Epithelial cell of esophagus (primary cell): ENCODE measurements at regions not wholly inside any gene's neighbourhood (a gene's known extent, or its start where the extent isn't known, plus 50 kb on each side); places are given as distances from the start of the nearest gene placed in this dataset.

Experiments
- DNase-seq: peaks from one replicate; pipeline ENCODE4 v3.0.0; 2010; ENCODE audit warnings: low read depth
- H3K4me3 ChIP-seq: 2 replicates; pipeline ENCODE4 v1.5.1; 2011; ENCODE audit warnings: mild to moderate bottlenecking, low read length, control low read depth
- TF ChIP-seq, protein P1 (sequence below): IDR thresholded peaks from 2 replicates; pipeline ENCODE4 v1.5.1; 2011; ENCODE audit warnings: low read depth, mild to moderate bottlenecking, low read length, control low read depth, inconsistent platforms; ENCODE audit not compliant: insufficient read depth; ENCODE audit errors: missing control alignments

GRCh38 chr2:175559613-175560012, 378.1 kb upstream of the ATP5MC3 start:
- H3K4me3 ChIP-seq = no peak overlapping the region
- DNase-seq = no peak
- TF ChIP-seq, protein P1, sequence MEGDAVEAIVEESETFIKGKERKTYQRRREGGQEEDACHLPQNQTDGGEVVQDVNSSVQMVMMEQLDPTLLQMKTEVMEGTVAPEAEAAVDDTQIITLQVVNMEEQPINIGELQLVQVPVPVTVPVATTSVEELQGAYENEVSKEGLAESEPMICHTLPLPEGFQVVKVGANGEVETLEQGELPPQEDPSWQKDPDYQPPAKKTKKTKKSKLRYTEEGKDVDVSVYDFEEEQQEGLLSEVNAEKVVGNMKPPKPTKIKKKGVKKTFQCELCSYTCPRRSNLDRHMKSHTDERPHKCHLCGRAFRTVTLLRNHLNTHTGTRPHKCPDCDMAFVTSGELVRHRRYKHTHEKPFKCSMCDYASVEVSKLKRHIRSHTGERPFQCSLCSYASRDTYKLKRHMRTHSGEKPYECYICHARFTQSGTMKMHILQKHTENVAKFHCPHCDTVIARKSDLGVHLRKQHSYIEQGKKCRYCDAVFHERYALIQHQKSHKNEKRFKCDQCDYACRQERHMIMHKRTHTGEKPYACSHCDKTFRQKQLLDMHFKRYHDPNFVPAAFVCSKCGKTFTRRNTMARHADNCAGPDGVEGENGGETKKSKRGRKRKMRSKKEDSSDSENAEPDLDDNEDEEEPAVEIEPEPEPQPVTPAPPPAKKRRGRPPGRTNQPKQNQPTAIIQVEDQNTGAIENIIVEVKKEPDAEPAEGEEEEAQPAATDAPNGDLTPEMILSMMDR = no peak

GRCh38 chr2:175557810-175558377, 376.4 kb upstream of the ATP5MC3 start:
- TF ChIP-seq, protein P1 = no peak
- DNase-seq = no peak
- no peak overlapping the region for H3K4me3 ChIP-seq

- no peak overlapping the region for H3K4me3 ChIP-seq
- TF ChIP-seq, protein P1 = no peak
- DNase-seq = no peak
Observed at GRCh38 chr2:175553910-175554309, 372.4 kb upstream of the ATP5MC3 start.

- DNase-seq = no peak
- H3K4me3 ChIP-seq = no peak overlapping the region
Observed at GRCh38 chr2:175552902-175553301, 371.4 kb upstream of the ATP5MC3 start.

GRCh38 chr2:175540421-175540820, 358.9 kb upstream of the ATP5MC3 start:
- H3K4me3 ChIP-seq = no peak overlapping the region
- DNase-seq = no peak
- TF ChIP-seq, protein P1 = no peak

More at GRCh38 chr2:175552902-175553301, 371.4 kb upstream of the ATP5MC3 start:
- TF ChIP-seq, protein P1 = no peak

GRCh38 chr2:175539122-175539521, 357.6 kb upstream of the ATP5MC3 start:
- H3K4me3 ChIP-seq = no peak overlapping the region
- no peak for DNase-seq
- TF ChIP-seq, protein P1 = no peak

DNA sequence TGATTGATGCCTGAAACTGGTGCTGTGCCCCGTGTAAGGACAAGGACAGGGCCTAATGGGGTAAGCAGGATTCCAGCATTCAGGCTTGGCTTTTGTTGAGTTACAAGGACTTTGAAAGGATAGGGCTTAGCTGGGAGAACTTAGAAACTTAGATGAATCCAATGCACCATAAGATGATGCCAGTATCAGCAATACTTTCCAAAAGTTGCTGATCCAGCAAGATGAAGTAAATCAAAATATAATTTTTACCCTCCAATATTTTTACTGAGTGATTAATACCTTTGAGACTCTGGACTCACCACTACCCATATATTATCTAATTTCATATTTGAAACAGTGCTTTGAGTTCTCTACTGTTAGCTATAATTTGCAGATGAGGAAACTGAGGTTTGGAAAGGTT, 354.5 kb upstream of the ATP5MC3 start:
- no peak for DNase-seq
- no peak overlapping the region for H3K4me3 ChIP-seq
- TF ChIP-seq, protein P1 = no peak
